Ishikawa (cell line): ENCODE measurements at regions not wholly inside any gene's neighbourhood (a gene's known extent, or its start where the extent isn't known, plus 50 kb on each side); places are given as distances from the start of the nearest gene placed in this dataset.

Source experiments
- CEBPB ChIP-seq: IDR thresholded peaks from 2 replicates; pipeline ENCODE4 v1.6.1; 2012
- CREB1 ChIP-seq: IDR thresholded peaks from 2 replicates; pipeline ENCODE4 v1.6.1; 2012; ENCODE audit warnings: low read depth
- EGR1 ChIP-seq: IDR thresholded peaks from 2 replicates; pipeline ENCODE4 v1.6.1; 2012
- EP300 ChIP-seq: IDR thresholded peaks from 2 replicates; pipeline ENCODE4 v1.6.1; 2012; ENCODE audit warnings: borderline replicate concordance
- FOXM1 ChIP-seq: IDR thresholded peaks from 2 replicates; pipeline ENCODE4 v1.6.1; 2012; ENCODE audit warnings: low read depth, borderline replicate concordance
- RAD21 ChIP-seq: IDR thresholded peaks from 2 replicates; pipeline ENCODE4 v1.6.1; 2012; ENCODE audit warnings: low read depth
- REST ChIP-seq: IDR thresholded peaks from 2 replicates; pipeline ENCODE4 v1.6.1; 2012; ENCODE audit warnings: low read depth, mild to moderate bottlenecking
- TAF1 ChIP-seq: IDR thresholded peaks from 2 replicates; pipeline ENCODE4 v1.6.1; 2012; ENCODE audit warnings: low read depth, mild to moderate bottlenecking
- TCF12 ChIP-seq: IDR thresholded peaks from 2 replicates; pipeline ENCODE4 v1.6.1; 2012; ENCODE audit warnings: low read depth
- USF1 ChIP-seq: IDR thresholded peaks from 2 replicates; pipeline ENCODE4 v1.6.1; 2012
- YY1 ChIP-seq: IDR thresholded peaks from 2 replicates; pipeline ENCODE4 v1.6.1; 2012; ENCODE audit warnings: low read depth
- TF ChIP-seq, protein P1 (sequence below): IDR thresholded peaks from 2 replicates; pipeline ENCODE4 v1.6.1; 2012

DNA sequence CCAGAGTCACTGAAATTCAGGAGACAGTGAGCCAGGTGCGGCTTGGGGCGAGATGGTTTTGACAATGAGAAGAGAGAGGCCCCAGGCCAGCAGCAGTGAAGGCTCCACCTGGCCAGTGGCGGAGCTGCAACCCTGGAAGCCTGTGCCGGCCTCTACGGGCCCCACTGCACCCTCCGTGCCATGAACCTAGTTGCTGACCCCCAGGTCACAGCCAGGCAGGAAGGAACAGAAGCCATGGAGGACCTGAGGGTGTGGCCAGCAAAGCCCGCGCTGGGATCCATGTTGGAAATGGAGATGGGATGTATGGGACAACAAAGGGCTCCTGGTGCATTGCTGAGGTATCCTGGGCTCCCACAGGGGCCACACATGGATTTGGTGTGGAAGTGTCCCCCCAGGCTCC, 1528.5 kb downstream of the BRD1 start:
- TF ChIP-seq RAD21 (no peak), EP300 (no peak), FOXM1 (no peak), CEBPB (no peak), YY1 (no peak), CREB1 (no peak), TCF12 (no peak), TAF1 (no peak), REST (no peak), EGR1 (no peak), USF1 (no peak)
- TF ChIP-seq, protein P1, sequence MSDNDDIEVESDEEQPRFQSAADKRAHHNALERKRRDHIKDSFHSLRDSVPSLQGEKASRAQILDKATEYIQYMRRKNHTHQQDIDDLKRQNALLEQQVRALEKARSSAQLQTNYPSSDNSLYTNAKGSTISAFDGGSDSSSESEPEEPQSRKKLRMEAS = no peak
